Activated T-cell treated with anti-CD3 and anti-CD28 coated beads, Interleukin-2, amount 50 U/mL, for 72 hours (primary cell): ENCODE measurements at regions not wholly inside any gene's neighbourhood (a gene's known extent, or its start where the extent isn't known, plus 50 kb on each side); places are given as distances from the start of the nearest gene placed in this dataset.

Experiments
- ATAC-seq, 2 donors: fragments of 150-1000 bp; cut with Tn5 transposase; replicated peaks in 1 of 2; 2 replicates each; pipeline ENCODE4 v1.10.0; 2021; ENCODE audit warnings: moderate library complexity in 2 of 2, mild to moderate bottlenecking in 1 of 2
- DNase-seq, 2 donors: peaks; one replicate each; pipeline ENCODE4 v3.0.0; 2021 to 2022; ENCODE audit warnings: mixed read lengths in 1 of 2
- H3K27ac Mint-ChIP-seq: one replicate; pipeline ENCODE4 v1.8.0; 2022; ENCODE audit warnings: mild to moderate bottlenecking, moderate library complexity, mixed read lengths
- H3K27me3 Mint-ChIP-seq: one replicate; pipeline ENCODE4 v1.8.0; 2022; ENCODE audit warnings: low read depth, mixed read lengths
- H3K36me3 Mint-ChIP-seq, 2 donors: one replicate each; pipeline ENCODE4 v1.8.0; 2022; ENCODE audit warnings: mixed read lengths in 2 of 2, mild to moderate bottlenecking in 1 of 2; ENCODE audit not compliant: insufficient read depth in 2 of 2
- H3K4me1 Mint-ChIP-seq: one replicate; pipeline ENCODE4 v1.8.0; 2022; ENCODE audit warnings: low read depth, mixed read lengths
- H3K4me3 Mint-ChIP-seq, 2 donors: one replicate each; pipeline ENCODE4 v1.8.0; 2022; ENCODE audit warnings: mild to moderate bottlenecking in 2 of 2, mixed read lengths in 2 of 2, moderate library complexity in 2 of 2
- H3K9me3 Mint-ChIP-seq, 2 donors: one replicate each; pipeline ENCODE4 v1.8.0; 2022; ENCODE audit warnings: mixed read lengths in 2 of 2

DNA sequence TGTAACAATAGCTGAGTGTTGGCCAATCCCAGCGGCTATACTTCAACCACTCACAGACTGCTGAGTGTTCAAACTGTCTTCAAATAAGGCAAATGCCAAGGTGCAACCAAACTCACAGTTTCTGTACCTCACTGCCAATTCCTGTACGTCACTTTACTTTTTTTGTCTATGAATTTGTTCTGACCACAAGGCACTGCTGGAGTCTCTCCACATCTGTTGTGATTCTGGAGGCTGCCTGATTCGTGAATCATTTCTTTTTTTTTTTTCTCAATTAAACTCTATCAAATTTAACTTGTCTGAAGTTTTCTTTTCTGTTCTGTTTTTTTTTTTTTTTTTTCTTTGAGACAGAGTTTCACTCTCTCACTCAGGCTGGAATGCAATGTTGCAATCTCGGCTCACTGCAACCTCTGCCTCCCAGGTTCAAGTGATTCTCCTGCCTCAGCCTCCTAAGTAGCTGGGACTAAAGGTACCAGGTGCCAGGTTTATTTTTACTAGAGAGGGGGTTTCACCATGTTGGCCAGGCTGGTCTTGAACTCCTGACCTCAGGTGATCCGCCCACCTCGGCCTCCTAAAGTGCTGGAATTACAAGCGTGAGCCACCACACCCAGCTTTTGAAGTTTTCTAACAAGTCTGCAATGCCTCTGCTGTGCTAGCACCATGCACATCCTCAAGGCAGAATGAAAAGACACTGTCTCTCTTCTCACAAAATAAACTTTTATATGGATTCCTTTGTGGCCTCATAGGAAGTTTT lies 401.7 kb downstream of the IRS2 start:
- Mint-ChIP-seq H3K9me3 (peaks cover 0 to 4% of the 10 kb centered on the region in 2 donors), H3K36me3 (no peaks in the 10 kb centered on the region), H3K4me1 (no peaks in the 10 kb centered on the region), H3K4me3 (no peak overlapping the region), H3K27me3 (peaks cover 5% of the 10 kb centered on the region), H3K27ac (no peak overlapping the region)
- DNase-seq (no peak), ATAC-seq (no peak)

GRCh38 chr13:109383683-109384082 lies 402.7 kb downstream of the IRS2 start:
- DNase-seq (no peak), ATAC-seq (no peak)
- Mint-ChIP-seq H3K27ac (no peak overlapping the region), H3K9me3 (peaks cover 0 to 4% of the 10 kb centered on the region in 2 donors), H3K4me3 (no peak overlapping the region), H3K27me3 (peaks cover 5% of the 10 kb centered on the region), H3K36me3 (no peaks in the 10 kb centered on the region), H3K4me1 (no peaks in the 10 kb centered on the region)

- ATAC-seq (no peak), DNase-seq (no peak)
- H3K27ac Mint-ChIP-seq = no peak overlapping the region
- H3K4me1 Mint-ChIP-seq = no peaks in the 10 kb centered on the region
- no peak overlapping the region for H3K4me3 Mint-ChIP-seq
- peaks cover 5% of the 10 kb centered on the region for H3K27me3 Mint-ChIP-seq
- H3K9me3 Mint-ChIP-seq = peaks cover 0 to 4% of the 10 kb centered on the region in 2 donors
- H3K36me3 Mint-ChIP-seq = no peaks in the 10 kb centered on the region
Observed at GRCh38 chr13:109381546-109382180, 404.7 kb downstream of the IRS2 start.

DNA sequence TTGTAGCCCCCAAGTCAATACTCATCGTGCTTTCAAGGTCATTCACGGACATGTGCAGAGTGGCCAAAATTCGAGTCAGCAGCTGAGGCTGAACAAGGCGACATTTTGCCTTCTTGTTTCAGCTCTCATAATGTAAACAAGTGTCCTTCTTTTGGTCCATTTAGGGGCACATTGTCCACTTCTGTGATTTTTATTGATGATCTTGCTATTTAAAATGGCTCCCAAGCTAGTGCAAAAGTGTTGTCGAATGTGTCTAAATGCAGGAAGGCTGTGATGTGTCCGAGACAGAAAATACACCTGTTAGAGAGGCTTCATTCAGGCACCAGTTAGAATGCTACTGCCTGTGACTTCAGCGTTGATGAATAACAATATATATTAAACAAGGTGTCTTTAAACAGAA lies 405.9 kb downstream of the IRS2 start:
- no peaks in the 10 kb centered on the region for H3K4me1 Mint-ChIP-seq
- H3K4me3 Mint-ChIP-seq = no peak overlapping the region
- H3K36me3 Mint-ChIP-seq = no peaks in the 10 kb centered on the region
- DNase-seq (no peak), ATAC-seq (no peak)
- H3K27me3 Mint-ChIP-seq = peaks cover 5% of the 10 kb centered on the region
- H3K9me3 Mint-ChIP-seq = peaks cover 0 to 4% of the 10 kb centered on the region in 2 donors
- H3K27ac Mint-ChIP-seq = no peak overlapping the region

DNA sequence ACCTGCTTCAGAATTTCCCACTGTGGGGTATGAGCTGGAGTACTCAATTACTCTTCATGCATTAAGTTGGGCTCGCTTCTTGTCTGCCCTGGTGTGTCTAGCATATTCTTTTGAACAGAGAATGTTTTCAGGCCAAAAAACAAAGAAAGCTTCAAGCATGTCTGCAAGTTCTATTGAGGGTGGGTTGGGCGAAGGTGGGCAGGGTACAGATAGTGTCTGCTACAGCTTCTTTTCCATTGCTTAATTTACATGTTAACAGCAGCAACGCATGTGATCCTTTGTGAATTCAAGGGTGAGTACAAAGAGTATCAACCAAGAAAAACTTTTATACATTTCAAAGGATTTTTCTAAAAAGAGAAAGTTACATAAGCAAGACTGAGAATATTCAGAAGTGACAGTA lies 406.5 kb downstream of the IRS2 start:
- H3K4me1 Mint-ChIP-seq = no peaks in the 10 kb centered on the region
- no peak overlapping the region for H3K4me3 Mint-ChIP-seq
- H3K36me3 Mint-ChIP-seq = no peaks in the 10 kb centered on the region
- H3K27me3 Mint-ChIP-seq = peaks cover 5% of the 10 kb centered on the region
- no peak overlapping the region for H3K27ac Mint-ChIP-seq
- H3K9me3 Mint-ChIP-seq = peaks cover 0 to 4% of the 10 kb centered on the region in 2 donors
- no peak for ATAC-seq
- DNase-seq = no peak

GRCh38 chr13:109376936-109377335 lies 409.4 kb downstream of the IRS2 start:
- H3K9me3 Mint-ChIP-seq = no peaks in the 10 kb centered on the region
- no peak overlapping the region for H3K27ac Mint-ChIP-seq
- ATAC-seq (no peak), DNase-seq (no peak)
- no peaks in the 10 kb centered on the region for H3K36me3 Mint-ChIP-seq
- H3K27me3 Mint-ChIP-seq = peaks cover 5% of the 10 kb centered on the region
- no peak overlapping the region for H3K4me3 Mint-ChIP-seq
- no peaks in the 10 kb centered on the region for H3K4me1 Mint-ChIP-seq

- H3K9me3 Mint-ChIP-seq = no peaks in the 10 kb centered on the region
- ATAC-seq (no peak), DNase-seq (no peak)
- no peaks in the 10 kb centered on the region for H3K27me3 Mint-ChIP-seq
- H3K4me3 Mint-ChIP-seq = no peak overlapping the region
- no peaks in the 10 kb centered on the region for H3K4me1 Mint-ChIP-seq
- H3K36me3 Mint-ChIP-seq = no peaks in the 10 kb centered on the region
- H3K27ac Mint-ChIP-seq = no peak overlapping the region
Observed at GRCh38 chr13:109374609-109375200, 411.7 kb downstream of the IRS2 start.

DNA sequence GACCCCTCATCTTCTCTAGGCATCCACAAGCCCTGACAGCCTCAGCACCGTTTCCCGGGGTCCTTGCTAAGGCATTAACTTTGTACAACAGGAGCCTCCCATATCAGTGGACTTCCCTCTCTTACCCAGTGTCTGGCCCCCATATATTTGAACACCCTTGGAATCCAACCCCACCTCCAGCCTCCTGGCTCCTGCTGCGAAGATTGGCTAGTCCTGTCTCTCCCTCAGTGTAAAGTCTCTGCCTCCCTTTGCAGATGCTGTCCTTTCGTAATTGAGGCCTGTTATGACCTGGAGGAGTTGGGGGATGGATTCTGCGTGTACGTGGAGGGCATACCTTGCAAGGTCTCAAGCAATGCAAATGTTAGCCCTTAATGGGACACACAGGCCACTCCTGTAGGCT lies 413.7 kb downstream of the IRS2 start:
- DNase-seq (no peak), ATAC-seq (no peak)
- no peaks in the 10 kb centered on the region for H3K4me1 Mint-ChIP-seq
- H3K9me3 Mint-ChIP-seq = no peaks in the 10 kb centered on the region
- no peaks in the 10 kb centered on the region for H3K36me3 Mint-ChIP-seq
- no peak overlapping the region for H3K27ac Mint-ChIP-seq
- H3K27me3 Mint-ChIP-seq = no peaks in the 10 kb centered on the region
- H3K4me3 Mint-ChIP-seq = no peak overlapping the region

DNA sequence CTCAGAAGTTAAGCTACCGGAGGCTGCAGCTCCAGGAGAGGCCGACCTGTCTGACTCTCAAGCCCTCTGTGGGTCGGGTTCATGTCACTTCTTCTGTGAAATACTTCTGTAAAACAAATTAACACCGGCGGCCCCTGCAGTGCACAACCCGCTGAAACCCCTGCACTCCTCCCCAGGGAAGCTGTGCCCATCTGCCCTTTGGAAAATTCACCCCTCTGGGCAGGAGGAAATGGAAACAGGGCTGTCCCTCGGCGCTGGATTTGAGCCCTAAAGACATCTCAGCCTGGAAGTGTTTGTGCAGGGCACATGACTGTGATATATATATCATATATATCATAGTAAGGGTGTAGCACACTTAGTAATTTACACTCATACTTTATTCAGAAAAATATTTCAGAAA lies 415.3 kb downstream of the IRS2 start:
- H3K36me3 Mint-ChIP-seq = no peaks in the 10 kb centered on the region
- H3K4me1 Mint-ChIP-seq = no peaks in the 10 kb centered on the region
- no peaks in the 10 kb centered on the region for H3K9me3 Mint-ChIP-seq

DNA sequence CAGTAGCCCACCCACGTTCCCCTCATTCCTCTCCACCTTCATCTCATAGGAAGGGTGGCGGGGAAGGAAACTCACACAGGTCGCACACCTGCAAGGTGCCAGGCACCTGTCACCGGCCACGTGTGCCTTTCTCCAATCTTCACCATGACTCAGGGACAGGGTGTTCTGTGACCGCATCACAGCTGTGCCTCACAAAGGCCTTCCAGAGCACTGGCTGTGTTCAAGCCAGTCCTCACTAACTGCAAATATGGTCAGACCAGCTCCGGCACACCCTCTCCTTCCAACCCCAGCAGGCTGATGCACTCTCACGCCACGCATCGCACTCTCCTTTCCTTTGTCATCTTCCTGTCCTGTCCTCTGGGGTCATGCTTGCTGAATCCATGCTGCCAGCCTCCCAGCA lies 415.9 kb downstream of the IRS2 start:
- H3K36me3 Mint-ChIP-seq = no peaks in the 10 kb centered on the region
- DNase-seq = no peak
- H3K4me3 Mint-ChIP-seq = no peak overlapping the region
- no peak for ATAC-seq
- no peaks in the 10 kb centered on the region for H3K27me3 Mint-ChIP-seq
- H3K9me3 Mint-ChIP-seq = no peaks in the 10 kb centered on the region
- H3K27ac Mint-ChIP-seq = no peak overlapping the region
- H3K4me1 Mint-ChIP-seq = no peaks in the 10 kb centered on the region

More for the DNA sequence above, 415.3 kb downstream of the IRS2 start:
- no peak overlapping the region for H3K4me3 Mint-ChIP-seq
- DNase-seq (no peak), ATAC-seq (no peak)
- no peak overlapping the region for H3K27ac Mint-ChIP-seq
- no peaks in the 10 kb centered on the region for H3K27me3 Mint-ChIP-seq

- no peak overlapping the region for H3K4me3 Mint-ChIP-seq
- H3K9me3 Mint-ChIP-seq = peaks cover 0 to 2% of the 10 kb centered on the region in 2 donors
- ATAC-seq (no peak), DNase-seq (no peak)
- H3K27ac Mint-ChIP-seq = no peak overlapping the region
- H3K36me3 Mint-ChIP-seq = no peaks in the 10 kb centered on the region
- H3K4me1 Mint-ChIP-seq = no peaks in the 10 kb centered on the region
- H3K27me3 Mint-ChIP-seq = no peaks in the 10 kb centered on the region
Observed at GRCh38 chr13:109369353-109370052, 416.9 kb downstream of the IRS2 start.

- no peaks in the 10 kb centered on the region for H3K27me3 Mint-ChIP-seq
- H3K4me3 Mint-ChIP-seq = no peak overlapping the region
- no peaks in the 10 kb centered on the region for H3K4me1 Mint-ChIP-seq
- DNase-seq = no peak
- peaks cover 0 to 2% of the 10 kb centered on the region in 2 donors for H3K9me3 Mint-ChIP-seq
- no peak overlapping the region for H3K27ac Mint-ChIP-seq
- no peak for ATAC-seq
- no peaks in the 10 kb centered on the region for H3K36me3 Mint-ChIP-seq
Observed at GRCh38 chr13:109368230-109368629, 418.2 kb downstream of the IRS2 start.

- Mint-ChIP-seq H3K4me1 (no peaks in the 10 kb centered on the region), H3K9me3 (peaks cover 0 to 2% of the 10 kb centered on the region in 2 donors), H3K36me3 (no peaks in the 10 kb centered on the region), H3K27ac (no peak overlapping the region), H3K4me3 (no peak overlapping the region), H3K27me3 (no peaks in the 10 kb centered on the region)
- DNase-seq (no peak), ATAC-seq (no peak)
Observed at GRCh38 chr13:109366525-109366924, 419.9 kb downstream of the IRS2 start.
